ENCODE measurements at regions not wholly inside any gene's neighbourhood (a gene's known extent, or its start where the extent isn't known, plus 50 kb on each side); places are given as distances from the start of the nearest gene placed in this dataset.

GRCh38 chr3:152192050-152192449 is 76.7 kb upstream of the MBNL1 start:
- no peak for DNase-seq (ENCODE audit: extremely low spot score, unreplicated experiment)
- no peak overlapping the region for H3K4me3 Mint-ChIP-seq
- H3K9me3 Mint-ChIP-seq: no peaks in the 10 kb centered on the region
- H3K27me3 Mint-ChIP-seq: no peaks in the 10 kb centered on the region
- H3K27ac Mint-ChIP-seq: no peak overlapping the region
- no peak for TF ChIP-seq CTCF (conservative IDR thresholded peaks at IDR 0.05)
- peaks cover 6% of the 10 kb centered on the region for H3K4me1 Mint-ChIP-seq (ENCODE audit: unreplicated experiment)
- no peaks in the 10 kb centered on the region for H3K36me3 Mint-ChIP-seq

GRCh38 chr3:152192936-152193672 is 75.6 kb upstream of the MBNL1 start:
- H3K4me3 Mint-ChIP-seq: no peak overlapping the region
- no peaks in the 10 kb centered on the region for H3K36me3 Mint-ChIP-seq

GRCh38 chr3:152193673-152194267 is 75.0 kb upstream of the MBNL1 start:
- DNase-seq (ENCODE audit: extremely low spot score, unreplicated experiment): no peak
- Mint-ChIP-seq H3K27ac (no peak overlapping the region), H3K27me3 (no peaks in the 10 kb centered on the region), H3K4me1 (ENCODE audit: unreplicated experiment) (peaks cover 6% of the 10 kb centered on the region), H3K36me3 (no peaks in the 10 kb centered on the region), H3K9me3 (no peaks in the 10 kb centered on the region), H3K4me3 (no peak overlapping the region)
- no peak for TF ChIP-seq CTCF (conservative IDR thresholded peaks at IDR 0.05)

More at GRCh38 chr3:152192936-152193672, 75.6 kb upstream of the MBNL1 start:
- Mint-ChIP-seq H3K4me1 (ENCODE audit: unreplicated experiment) (peaks cover 6% of the 10 kb centered on the region), H3K27ac (no peak overlapping the region), H3K27me3 (no peaks in the 10 kb centered on the region), H3K9me3 (no peaks in the 10 kb centered on the region)
- no peak for DNase-seq (ENCODE audit: extremely low spot score, unreplicated experiment)
- no peak for TF ChIP-seq CTCF (conservative IDR thresholded peaks at IDR 0.05)

GRCh38 chr3:152195206-152195605 is 73.5 kb upstream of the MBNL1 start:
- H3K9me3 Mint-ChIP-seq: no peaks in the 10 kb centered on the region

GRCh38 chr3:152196782-152197181 is 71.9 kb upstream of the MBNL1 start:
- no peaks in the 10 kb centered on the region for H3K9me3 Mint-ChIP-seq
- no peak for TF ChIP-seq CTCF (conservative IDR thresholded peaks at IDR 0.05)
- no peaks in the 10 kb centered on the region for H3K36me3 Mint-ChIP-seq
- DNase-seq (ENCODE audit: extremely low spot score, unreplicated experiment): no peak
- no peaks in the 10 kb centered on the region for H3K27me3 Mint-ChIP-seq
- H3K4me3 Mint-ChIP-seq: no peak overlapping the region
- no peak overlapping the region for H3K27ac Mint-ChIP-seq
- H3K4me1 Mint-ChIP-seq (ENCODE audit: unreplicated experiment): peaks cover 5% of the 10 kb centered on the region

More at GRCh38 chr3:152195206-152195605, 73.5 kb upstream of the MBNL1 start:
- no peak for TF ChIP-seq CTCF (conservative IDR thresholded peaks at IDR 0.05)
- Mint-ChIP-seq H3K27ac (no peak overlapping the region), H3K36me3 (no peaks in the 10 kb centered on the region), H3K4me1 (ENCODE audit: unreplicated experiment) (peaks cover 11% of the 10 kb centered on the region), H3K4me3 (no peak overlapping the region), H3K27me3 (no peaks in the 10 kb centered on the region)
- no peak for DNase-seq (ENCODE audit: extremely low spot score, unreplicated experiment)
